ENCODE measurements at regions not wholly inside any gene's neighbourhood (a gene's known extent, or its start where the extent isn't known, plus 50 kb on each side); places are given as distances from the start of the nearest gene placed in this dataset.
"Not testable (repeated sequence)": the region's sequence is repeated elsewhere in the genome, so short reads cannot be mapped to it uniquely, and the experiment has no call there.

GRCh38 chr13:37510441-37510840, 88.1 kb downstream of the POSTN start:
- intact Hi-C loops (cut with micrococcal nuclease) = no loop called here
- no peaks in the 10 kb centered on the region for H3K4me1 Mint-ChIP-seq
- H3K27me3 Mint-ChIP-seq = no peaks in the 10 kb centered on the region
- no peaks in the 10 kb centered on the region for H3K36me3 Mint-ChIP-seq (ENCODE audit: low read depth)
- no peak overlapping the region for H3K4me3 Mint-ChIP-seq
- H3K27ac Mint-ChIP-seq = no peak overlapping the region
- no peak for DNase-seq
- H3K9me3 Mint-ChIP-seq = no peaks in the 10 kb centered on the region

GRCh38 chr13:37505531-37505930, 93.0 kb downstream of the POSTN start:
- H3K27ac Mint-ChIP-seq = no peak overlapping the region
- intact Hi-C loops (cut with micrococcal nuclease) = no loop called here
- H3K9me3 Mint-ChIP-seq = no peaks in the 10 kb centered on the region
- no peak for DNase-seq
- no peaks in the 10 kb centered on the region for H3K27me3 Mint-ChIP-seq
- no peaks in the 10 kb centered on the region for H3K4me1 Mint-ChIP-seq
- no peaks in the 10 kb centered on the region for H3K36me3 Mint-ChIP-seq (ENCODE audit: low read depth)
- H3K4me3 Mint-ChIP-seq = no peak overlapping the region

- DNase-seq = no peak
- Mint-ChIP-seq H3K27ac (no peak overlapping the region), H3K36me3 (ENCODE audit: low read depth) (no peaks in the 10 kb centered on the region), H3K27me3 (no peaks in the 10 kb centered on the region), H3K4me1 (no peaks in the 10 kb centered on the region), H3K9me3 (no peaks in the 10 kb centered on the region), H3K4me3 (no peak overlapping the region)
- intact Hi-C loops (cut with micrococcal nuclease) = no loop called here
These were observed 94.3 kb downstream of the POSTN start for GRCh38 chr13:37504251-37504650.

GRCh38 chr13:37503287-37503686, 95.3 kb downstream of the POSTN start:
- Mint-ChIP-seq H3K27me3 (no peaks in the 10 kb centered on the region), H3K4me1 (no peaks in the 10 kb centered on the region), H3K27ac (no peak overlapping the region), H3K4me3 (no peak overlapping the region), H3K9me3 (no peaks in the 10 kb centered on the region), H3K36me3 (ENCODE audit: low read depth) (no peaks in the 10 kb centered on the region)
- intact Hi-C loops (cut with micrococcal nuclease) = no loop called here
- DNase-seq = no peak

- H3K9me3 Mint-ChIP-seq; H3K27ac Mint-ChIP-seq; H3K4me3 Mint-ChIP-seq; intact Hi-C loops (cut with micrococcal nuclease); DNase-seq; H3K36me3 Mint-ChIP-seq (ENCODE audit: low read depth); H3K4me1 Mint-ChIP-seq; H3K27me3 Mint-ChIP-seq: not testable (repeated sequence)
These were observed 96.1 kb downstream of the POSTN start for GRCh38 chr13:37502303-37502993.

GRCh38 chr13:37501187-37501586, 97.4 kb downstream of the POSTN start:
- no peaks in the 10 kb centered on the region for H3K27me3 Mint-ChIP-seq
- no peak overlapping the region for H3K4me3 Mint-ChIP-seq
- H3K27ac Mint-ChIP-seq = no peak overlapping the region
- no peaks in the 10 kb centered on the region for H3K36me3 Mint-ChIP-seq (ENCODE audit: low read depth)
- H3K4me1 Mint-ChIP-seq = no peaks in the 10 kb centered on the region
- intact Hi-C loops (cut with micrococcal nuclease) = no loop called here
- H3K9me3 Mint-ChIP-seq = peaks cover 3% of the 10 kb centered on the region
- DNase-seq = no peak

GRCh38 chr13:37495046-37495445, 103.5 kb downstream of the POSTN start:
- intact Hi-C loops (cut with micrococcal nuclease) = no loop called here
- no peak overlapping the region for H3K4me3 Mint-ChIP-seq
- no peak overlapping the region for H3K27ac Mint-ChIP-seq
- H3K36me3 Mint-ChIP-seq (ENCODE audit: low read depth) = no peaks in the 10 kb centered on the region
- no peak for DNase-seq
- peaks cover 3% of the 10 kb centered on the region for H3K9me3 Mint-ChIP-seq
- no peaks in the 10 kb centered on the region for H3K27me3 Mint-ChIP-seq
- H3K4me1 Mint-ChIP-seq = no peaks in the 10 kb centered on the region

GRCh38 chr13:37493775-37494174, 104.8 kb downstream of the POSTN start:
- Mint-ChIP-seq H3K36me3 (ENCODE audit: low read depth) (no peaks in the 10 kb centered on the region), H3K4me1 (no peaks in the 10 kb centered on the region), H3K27me3 (no peaks in the 10 kb centered on the region), H3K27ac (no peak overlapping the region), H3K4me3 (no peak overlapping the region), H3K9me3 (peaks cover 3% of the 10 kb centered on the region)
- intact Hi-C loops (cut with micrococcal nuclease) = no loop called here
- no peak for DNase-seq

- Mint-ChIP-seq H3K4me3 (no peak overlapping the region), H3K9me3 (peaks cover 3% of the 10 kb centered on the region), H3K27me3 (no peaks in the 10 kb centered on the region), H3K27ac (no peak overlapping the region), H3K4me1 (no peaks in the 10 kb centered on the region), H3K36me3 (ENCODE audit: low read depth) (no peaks in the 10 kb centered on the region)
- intact Hi-C loops (cut with micrococcal nuclease) = no loop called here
- DNase-seq = no peak
These were observed 105.6 kb downstream of the POSTN start for GRCh38 chr13:37492741-37493514.

- H3K27ac Mint-ChIP-seq = no peak overlapping the region
- no peaks in the 10 kb centered on the region for H3K4me1 Mint-ChIP-seq
- intact Hi-C loops (cut with micrococcal nuclease) = no loop called here
- no peak overlapping the region for H3K4me3 Mint-ChIP-seq
- no peaks in the 10 kb centered on the region for H3K27me3 Mint-ChIP-seq
- peaks cover 3% of the 10 kb centered on the region for H3K9me3 Mint-ChIP-seq
- no peaks in the 10 kb centered on the region for H3K36me3 Mint-ChIP-seq (ENCODE audit: low read depth)
- DNase-seq = no peak
These were observed 106.5 kb downstream of the POSTN start for GRCh38 chr13:37492075-37492474.

- no peak for DNase-seq
- H3K9me3 Mint-ChIP-seq = peaks cover 3% of the 10 kb centered on the region
- H3K4me3 Mint-ChIP-seq = no peak overlapping the region
- intact Hi-C loops (cut with micrococcal nuclease) = no loop called here
- no peak overlapping the region for H3K27ac Mint-ChIP-seq
- H3K4me1 Mint-ChIP-seq = no peaks in the 10 kb centered on the region
- no peaks in the 10 kb centered on the region for H3K36me3 Mint-ChIP-seq (ENCODE audit: low read depth)
- H3K27me3 Mint-ChIP-seq = no peaks in the 10 kb centered on the region
These were observed 106.9 kb downstream of the POSTN start for GRCh38 chr13:37491661-37492060.

GRCh38 chr13:37490176-37490779, 108.3 kb downstream of the POSTN start:
- no peaks in the 10 kb centered on the region for H3K9me3 Mint-ChIP-seq
- no peak overlapping the region for H3K4me3 Mint-ChIP-seq
- H3K4me1 Mint-ChIP-seq = no peaks in the 10 kb centered on the region
- DNase-seq = no peak
- no peaks in the 10 kb centered on the region for H3K36me3 Mint-ChIP-seq (ENCODE audit: low read depth)
- no peak overlapping the region for H3K27ac Mint-ChIP-seq
- intact Hi-C loops (cut with micrococcal nuclease) = no loop called here
- H3K27me3 Mint-ChIP-seq = no peaks in the 10 kb centered on the region

GRCh38 chr13:37488726-37489125, 109.8 kb downstream of the POSTN start:
- no peak overlapping the region for H3K27ac Mint-ChIP-seq
- intact Hi-C loops (cut with micrococcal nuclease) = no loop called here
- H3K4me1 Mint-ChIP-seq = no peaks in the 10 kb centered on the region
- no peak for DNase-seq
- no peaks in the 10 kb centered on the region for H3K9me3 Mint-ChIP-seq
- no peaks in the 10 kb centered on the region for H3K36me3 Mint-ChIP-seq (ENCODE audit: low read depth)
- no peaks in the 10 kb centered on the region for H3K27me3 Mint-ChIP-seq
- no peak overlapping the region for H3K4me3 Mint-ChIP-seq

GRCh38 chr13:37486171-37486681, 112.3 kb downstream of the POSTN start:
- no peak overlapping the region for H3K27ac Mint-ChIP-seq
- intact Hi-C loops (cut with micrococcal nuclease) = no loop called here
- no peaks in the 10 kb centered on the region for H3K27me3 Mint-ChIP-seq
- no peaks in the 10 kb centered on the region for H3K4me1 Mint-ChIP-seq
- H3K4me3 Mint-ChIP-seq = no peak overlapping the region
- no peak for DNase-seq
- H3K36me3 Mint-ChIP-seq (ENCODE audit: low read depth) = no peaks in the 10 kb centered on the region
- no peaks in the 10 kb centered on the region for H3K9me3 Mint-ChIP-seq
